HG02852 (cell line): ENCODE measurements at regions not wholly inside any gene's neighbourhood (a gene's known extent, or its start where the extent isn't known, plus 50 kb on each side); places are given as distances from the start of the nearest gene placed in this dataset.
"Not testable (repeated sequence)": the region's sequence is repeated elsewhere in the genome, so short reads cannot be mapped to it uniquely, and the experiment has no call there.

Experiments used
- ATAC-seq: cut with Tn5 transposase; IDR thresholded peaks from one replicate; pipeline ENCODE4 v1.9.1; 2021; ENCODE audit warnings: mild to moderate bottlenecking, moderate library complexity; ENCODE audit not compliant: unreplicated experiment

DNA sequence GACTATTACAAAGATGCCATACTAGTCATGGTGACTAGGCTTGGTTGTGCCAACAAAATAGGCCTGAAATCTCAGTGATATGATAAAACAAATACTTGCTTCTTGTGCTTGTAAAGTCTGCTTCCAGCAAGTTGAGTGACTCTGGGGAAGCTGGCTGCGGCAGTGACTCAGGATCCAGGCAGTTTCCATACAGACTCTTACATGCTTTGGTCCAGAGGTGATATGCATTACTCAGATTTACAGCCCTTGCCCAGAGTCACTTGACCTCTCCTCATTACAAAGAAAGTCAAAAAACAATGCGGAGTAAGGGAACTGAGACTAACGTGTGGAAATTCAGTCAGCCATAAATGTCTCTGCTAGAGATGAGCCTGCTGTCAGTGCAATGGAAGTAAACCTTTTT lies 387.5 kb downstream of the KCNA4 start:
- ATAC-seq = no peak

DNA sequence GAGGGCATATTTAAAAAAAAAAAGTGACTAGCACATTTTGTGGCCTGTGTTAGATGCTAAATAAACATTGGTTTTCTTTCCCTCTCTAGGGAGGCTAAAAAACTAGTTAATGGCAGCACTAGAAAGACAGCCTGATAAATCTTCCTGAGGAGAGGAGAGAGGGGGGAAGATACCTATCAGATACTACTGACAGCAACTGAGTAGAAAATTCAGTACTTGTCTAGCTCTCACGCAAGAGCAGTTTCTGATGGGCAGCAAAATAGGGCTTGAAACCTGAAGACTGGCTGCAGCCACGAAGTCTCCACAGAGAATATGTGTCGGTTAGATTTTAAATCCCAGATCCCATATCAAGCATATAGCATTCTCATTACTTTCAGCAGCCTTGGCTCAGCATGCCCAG lies 388.2 kb downstream of the KCNA4 start:
- no peak for ATAC-seq

DNA sequence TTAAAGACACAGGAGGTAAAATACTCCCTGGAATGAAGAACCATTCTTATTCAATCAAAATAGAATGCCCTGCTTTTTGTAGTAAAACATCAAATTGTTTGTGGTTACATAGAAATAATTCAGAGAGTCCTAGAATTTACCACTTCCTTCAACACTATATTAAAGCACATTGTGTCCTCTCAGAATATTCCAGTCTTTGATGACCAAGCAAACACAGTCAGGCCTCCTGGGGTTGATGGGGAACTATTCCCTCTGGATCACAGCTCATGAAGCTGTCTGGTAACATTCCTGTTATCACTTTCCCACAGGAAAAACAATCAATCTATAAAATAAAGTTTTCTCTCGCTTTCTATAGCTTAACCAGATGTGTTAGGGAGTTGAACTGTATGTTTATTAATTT lies 389.3 kb downstream of the KCNA4 start:
- ATAC-seq = no peak

DNA sequence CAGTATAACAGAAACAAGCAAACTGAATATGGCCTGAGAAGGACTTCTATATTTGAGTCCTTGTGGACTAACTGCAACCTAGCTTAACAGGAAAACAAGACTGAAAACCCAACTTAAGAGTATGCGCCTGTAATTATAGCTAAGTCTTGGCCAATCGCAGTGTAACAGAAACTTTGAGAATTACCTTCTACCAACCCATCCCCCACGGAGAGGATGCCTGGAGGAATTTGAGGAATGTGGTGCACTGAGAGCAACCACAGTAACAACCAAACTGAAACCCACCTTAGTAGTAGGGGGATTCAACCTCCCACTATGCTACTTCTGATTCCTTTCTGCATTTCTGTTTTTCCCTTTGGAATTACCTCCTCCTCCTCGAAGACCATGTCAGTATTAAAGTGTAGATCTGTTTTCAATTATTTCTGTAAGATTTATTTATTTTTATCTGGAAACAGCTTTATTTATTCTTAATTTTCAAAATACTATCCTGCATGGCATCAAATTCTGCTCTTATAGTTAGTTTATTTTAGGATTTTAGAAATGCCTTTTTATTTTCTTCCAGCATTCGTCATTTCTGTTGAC lies 393.6 kb downstream of the KCNA4 start:
- ATAC-seq = no peak

DNA sequence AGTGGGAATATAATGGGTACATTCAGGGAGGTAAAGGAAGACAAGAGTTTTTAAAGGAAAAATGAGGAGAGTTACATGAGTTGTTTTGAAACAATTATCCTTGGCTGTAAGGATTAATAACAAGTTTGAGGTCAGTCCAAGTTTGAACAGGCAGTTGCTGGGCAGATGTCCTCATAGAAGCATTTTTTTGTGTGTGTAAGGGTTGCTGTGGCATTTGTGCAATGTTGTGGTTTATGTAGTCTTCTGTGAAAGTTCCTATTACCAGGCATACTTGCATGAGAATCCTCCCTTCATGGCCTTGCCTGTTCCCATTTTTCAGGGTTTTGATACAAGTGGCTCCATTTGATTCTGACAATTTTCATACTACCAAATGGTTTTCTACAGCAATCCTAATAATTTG lies 400.2 kb downstream of the KCNA4 start:
- ATAC-seq = no peak

DNA sequence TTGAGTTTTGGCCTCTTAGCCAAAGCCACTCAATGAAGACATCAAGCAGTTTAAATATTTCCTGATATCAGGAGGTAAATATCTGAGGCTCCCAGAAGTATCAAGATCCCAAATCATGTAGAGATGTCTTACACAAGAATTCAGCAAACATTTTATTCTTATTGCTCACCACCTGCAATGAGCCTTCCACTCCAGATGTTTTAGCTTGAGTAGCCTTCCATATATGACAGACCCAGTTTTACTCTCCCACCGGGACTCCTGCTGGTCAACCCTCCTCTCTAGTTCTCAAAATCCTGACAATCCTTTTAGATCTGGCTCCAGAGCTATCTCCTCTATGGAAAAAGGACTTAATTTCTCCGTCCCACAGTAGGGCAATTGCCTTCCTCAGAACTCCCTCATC lies 404.4 kb downstream of the KCNA4 start:
- no peak for ATAC-seq

DNA sequence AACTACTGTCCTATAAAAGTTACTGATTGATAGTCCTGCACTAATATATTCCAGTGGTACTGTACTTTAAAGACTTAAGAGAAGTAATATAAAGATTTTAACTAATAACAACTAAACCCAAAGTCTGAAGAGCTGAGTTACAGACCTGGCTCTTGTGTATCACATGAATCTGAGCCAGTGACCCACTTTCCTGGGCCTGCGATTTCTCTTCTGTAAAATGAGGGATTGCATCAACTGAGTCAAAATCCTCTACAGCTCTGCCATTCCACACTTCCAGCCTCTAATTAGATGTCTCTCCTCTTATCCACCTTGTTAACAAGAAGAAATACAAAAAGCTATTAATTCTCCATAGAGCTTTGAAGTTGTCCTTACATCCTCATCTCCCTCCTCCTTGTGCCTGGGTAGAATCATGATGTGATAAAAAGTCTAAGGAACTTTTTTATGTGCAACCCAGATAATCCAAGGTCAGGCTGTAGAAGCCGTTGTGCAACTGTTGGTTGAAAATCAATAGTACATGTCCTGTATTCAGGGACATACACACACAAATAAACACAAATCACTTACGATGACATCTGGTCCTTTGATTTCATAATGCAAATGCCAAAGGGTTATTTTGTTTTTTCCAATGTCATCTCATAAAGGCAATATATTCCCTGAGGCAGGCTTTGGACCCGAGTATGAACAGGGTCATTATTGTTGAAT lies 410.3 kb downstream of the KCNA4 start:
- no peak for ATAC-seq

DNA sequence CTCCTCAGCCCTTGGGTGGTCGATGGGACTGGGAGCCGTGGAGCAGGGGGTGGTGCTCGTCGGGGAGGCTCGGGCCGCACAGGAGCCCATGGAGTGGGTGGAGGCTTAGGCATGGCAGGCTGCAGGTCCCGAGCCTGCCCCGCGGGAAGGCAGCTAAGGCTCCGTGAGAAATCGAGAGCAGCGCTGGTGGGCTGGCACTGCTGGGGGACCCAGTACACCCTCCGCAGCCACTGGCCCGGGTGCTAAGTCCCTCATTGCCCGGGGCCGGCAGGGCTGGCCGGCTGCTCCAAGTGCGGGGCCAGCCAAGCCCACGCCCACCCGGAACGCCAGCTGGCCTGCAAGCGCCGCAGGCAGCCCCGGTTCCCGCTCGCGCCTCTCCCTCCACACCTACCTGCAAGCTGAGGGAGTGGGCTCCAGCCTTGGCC lies 416.7 kb downstream of the KCNA4 start:
- ATAC-seq = not testable (repeated sequence)

DNA sequence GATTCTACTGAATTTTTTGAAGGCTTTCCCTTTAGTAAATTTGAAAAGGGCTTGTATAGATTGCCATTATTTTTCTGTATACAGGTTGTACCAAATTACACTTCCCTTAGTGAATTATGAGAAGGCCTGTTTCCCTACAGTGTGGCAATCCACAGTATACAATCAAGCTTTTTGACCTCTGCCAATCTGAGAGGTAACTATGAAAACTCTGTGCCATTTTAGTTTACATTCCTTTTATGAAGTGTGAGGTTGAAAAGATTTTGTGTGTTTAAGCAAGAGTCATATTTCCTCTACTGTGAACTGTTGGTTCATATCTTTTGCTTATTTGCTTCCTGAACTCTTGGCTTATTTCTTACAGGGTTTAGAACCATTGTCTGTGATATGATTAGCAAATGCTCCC lies 432.5 kb downstream of the KCNA4 start:
- no peak for ATAC-seq

DNA sequence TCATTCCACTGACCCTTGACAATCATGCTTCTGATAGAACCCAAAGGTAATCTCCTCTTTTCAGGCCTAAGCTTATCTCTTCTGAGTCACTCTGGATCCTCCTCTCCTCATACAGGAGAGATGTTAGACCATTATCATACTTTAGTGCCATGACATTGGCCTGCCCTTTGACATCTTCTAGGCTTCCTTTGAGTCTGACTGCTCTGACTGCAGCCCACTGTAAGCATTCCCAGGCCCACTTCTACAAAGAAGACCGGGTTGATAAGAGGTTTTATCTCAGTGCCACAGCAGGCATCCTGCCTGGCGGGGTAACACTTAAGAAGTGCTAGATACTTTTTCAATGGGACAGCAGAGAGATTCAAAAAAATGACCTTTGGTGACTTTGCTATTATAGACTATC lies 438.0 kb downstream of the KCNA4 start:
- ATAC-seq = no peak

DNA sequence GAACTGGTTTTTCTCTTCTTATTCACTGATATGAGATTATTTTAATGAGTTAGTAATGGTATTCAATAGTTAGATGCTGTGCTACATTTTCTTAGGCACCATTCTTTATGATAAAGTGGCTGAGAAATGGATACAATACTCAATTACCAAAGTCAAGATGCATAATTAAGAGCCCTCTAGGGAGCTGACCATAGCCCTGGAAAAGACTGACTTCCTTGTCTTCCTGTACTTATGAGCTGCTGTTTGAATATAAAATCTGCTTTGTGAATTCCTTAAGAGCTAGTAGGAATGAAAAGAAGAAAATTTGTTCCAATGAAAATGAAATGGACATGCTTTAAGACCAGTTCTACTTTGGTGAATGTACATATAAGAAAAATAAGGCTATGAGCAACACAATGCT lies 452.3 kb downstream of the KCNA4 start:
- no peak for ATAC-seq

DNA sequence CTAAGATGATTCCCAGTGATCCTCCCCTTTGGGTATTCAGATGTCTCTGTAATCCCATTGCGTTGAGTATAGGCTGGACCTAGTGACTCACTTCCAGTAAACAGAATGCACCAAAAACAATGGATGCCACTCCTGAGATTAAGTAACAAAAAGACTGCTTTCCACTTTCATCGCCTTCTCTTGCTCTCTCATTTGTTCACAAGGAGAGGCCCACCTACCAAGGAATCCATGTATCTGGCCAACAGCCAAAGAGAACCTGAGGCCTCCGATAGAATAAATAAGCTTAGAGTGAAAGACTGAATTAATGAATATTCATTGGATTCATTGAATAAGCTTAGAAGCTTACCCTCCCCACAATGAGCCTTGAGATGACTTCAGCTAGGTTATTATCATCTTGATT lies 454.6 kb downstream of the KCNA4 start:
- ATAC-seq = no peak

DNA sequence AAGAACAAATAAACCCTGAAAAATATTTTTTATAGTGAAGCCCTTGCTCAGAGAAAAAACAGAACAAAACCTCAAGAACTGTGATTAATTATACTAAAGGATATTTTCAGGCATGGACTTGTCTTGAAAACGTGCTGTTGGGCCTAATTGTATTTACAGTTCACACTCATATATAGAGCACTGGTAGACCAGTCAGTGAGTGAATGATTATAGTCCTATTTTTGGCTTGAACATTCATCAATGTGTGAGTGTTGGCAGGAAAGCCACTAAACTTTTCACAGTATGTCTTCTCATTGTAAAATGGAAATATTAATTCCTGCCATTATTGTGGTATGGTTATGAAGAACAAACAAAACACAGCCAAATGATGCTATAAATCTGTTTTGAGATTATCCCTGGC lies 462.8 kb downstream of the KCNA4 start:
- ATAC-seq = no peak

DNA sequence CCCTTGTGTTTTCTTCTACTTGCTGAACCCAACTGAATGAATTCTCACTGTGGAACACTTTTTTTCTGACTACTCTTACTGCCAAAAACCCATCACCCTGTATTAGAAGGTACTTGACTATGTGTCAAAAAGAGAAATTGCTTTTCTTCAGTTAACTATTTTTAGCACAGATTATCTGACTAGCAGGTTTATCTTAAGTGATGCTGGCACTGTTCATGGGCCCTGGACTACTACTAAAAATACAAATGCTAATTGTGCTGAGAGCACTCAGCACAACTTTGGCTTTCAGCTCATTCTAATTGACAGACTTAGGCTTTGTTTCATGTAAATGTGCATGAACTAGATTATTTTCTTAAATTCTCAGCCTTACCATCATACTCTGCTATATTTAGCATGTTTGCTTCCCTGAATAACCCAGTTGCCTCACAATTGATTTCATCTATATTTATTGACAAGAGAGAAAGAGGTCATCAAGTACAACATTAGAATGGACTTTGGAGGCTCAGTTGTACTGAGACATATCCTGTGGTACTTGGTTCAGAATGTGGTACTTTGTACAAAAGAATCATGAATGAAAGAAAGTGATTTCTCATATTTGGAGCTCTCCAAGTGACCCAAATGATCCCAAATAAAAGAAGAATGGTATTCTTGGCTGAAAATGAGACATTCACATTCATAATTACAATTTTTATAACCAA lies 478.3 kb downstream of the KCNA4 start:
- ATAC-seq = no peak

DNA sequence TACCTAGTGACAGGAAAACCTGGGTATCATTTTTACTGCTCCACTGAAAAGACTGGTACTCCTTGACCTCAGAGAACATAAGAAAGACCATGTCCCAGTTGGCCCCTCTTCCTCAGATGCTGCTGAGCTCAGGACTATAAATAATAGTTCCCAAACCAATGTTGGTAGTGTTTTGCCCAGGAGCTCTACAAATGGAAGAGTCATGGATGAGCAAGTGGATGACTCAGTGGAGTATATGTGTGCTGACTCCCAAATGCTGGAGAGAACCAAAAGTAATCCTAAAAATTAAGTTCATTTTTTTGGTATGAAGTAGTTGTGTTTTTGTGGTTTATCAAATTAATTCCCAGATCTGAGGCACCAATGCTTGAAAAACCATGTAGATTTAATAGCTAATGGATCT lies 482.0 kb downstream of the KCNA4 start:
- no peak for ATAC-seq

DNA sequence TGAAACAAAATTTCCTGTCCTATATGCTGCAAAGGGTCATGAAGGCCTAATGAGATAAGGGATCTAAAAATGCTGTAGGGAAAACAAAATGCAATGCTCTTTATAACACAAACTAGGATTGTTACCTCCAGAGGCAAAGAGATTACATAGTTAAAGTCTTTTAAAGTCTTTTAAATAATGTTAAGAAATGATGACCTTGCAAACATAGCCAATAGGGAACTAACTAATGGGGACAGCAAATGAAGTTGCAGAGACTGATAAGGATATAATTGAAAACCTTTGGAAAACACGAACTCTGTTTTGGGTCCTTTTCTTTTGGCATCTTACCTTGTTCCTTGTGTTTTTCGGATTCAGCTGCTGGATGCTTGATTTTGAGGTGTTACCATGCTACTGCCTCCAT lies 485.9 kb downstream of the KCNA4 start:
- ATAC-seq = no peak

DNA sequence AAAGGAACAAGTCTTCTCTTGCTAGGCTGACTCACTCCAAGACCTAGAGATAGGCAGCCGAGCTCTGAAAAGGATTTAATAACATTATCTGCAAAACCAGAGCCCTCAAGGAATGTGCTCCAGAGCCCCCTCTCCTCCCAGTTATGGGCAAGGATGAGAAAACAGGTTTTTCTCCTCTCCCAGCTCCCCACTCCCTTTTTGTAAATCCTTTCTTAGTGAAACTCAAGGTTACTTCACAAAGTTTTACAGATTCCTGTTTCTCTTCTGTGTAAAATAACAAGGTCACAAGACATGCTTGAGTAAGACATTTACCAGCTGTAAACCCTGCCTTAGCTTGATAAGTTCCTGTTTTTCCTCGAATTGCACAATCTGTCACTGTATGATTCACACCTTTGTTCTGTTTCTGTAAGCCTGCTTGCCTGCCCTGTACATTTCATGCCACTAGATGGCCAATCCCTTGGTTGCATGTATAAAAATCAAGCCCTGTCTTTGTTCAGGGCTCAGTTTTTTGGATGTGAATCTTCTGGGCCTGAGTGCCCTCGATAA lies 489.4 kb downstream of the KCNA4 start:
- ATAC-seq = peak; percentile 61

DNA sequence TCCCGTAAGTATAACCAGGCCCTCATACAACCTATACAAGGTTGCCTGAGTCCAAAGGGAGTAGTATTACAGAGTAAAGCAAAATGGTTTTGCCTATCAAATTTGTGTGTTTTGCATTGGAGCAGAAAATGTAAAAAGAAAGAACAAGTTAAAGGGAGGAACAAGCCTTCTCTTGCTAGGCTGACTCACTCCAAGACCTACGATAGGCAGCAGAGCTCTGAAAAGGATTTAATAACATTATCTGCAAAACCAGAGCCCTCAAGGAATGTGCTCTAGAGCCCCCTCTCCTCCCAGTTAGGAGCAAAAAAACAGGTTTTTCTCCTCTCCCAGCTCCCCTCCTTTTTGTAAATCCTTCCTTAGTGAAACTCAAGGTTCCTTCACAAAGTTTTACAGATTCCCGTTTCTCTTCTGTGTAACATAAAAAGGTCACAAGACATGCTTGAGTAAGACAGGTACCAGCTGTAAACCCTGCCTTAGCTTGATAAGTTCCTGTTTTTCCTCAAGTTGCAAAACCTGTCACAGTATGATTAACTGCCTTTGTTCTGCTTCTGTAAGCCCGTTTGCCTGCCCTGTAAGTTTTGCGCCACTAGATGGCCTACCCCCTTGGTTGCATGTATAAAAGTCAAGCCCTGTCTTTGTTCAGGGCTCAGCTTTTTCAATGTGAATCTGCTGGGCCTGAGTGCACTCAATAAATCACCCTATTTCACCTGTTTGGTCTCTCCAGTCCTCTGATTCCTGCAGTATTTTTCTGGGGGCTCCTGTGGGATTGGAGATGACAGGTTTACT lies 498.2 kb downstream of the KCNA4 start:
- ATAC-seq = peak; percentile 61

DNA sequence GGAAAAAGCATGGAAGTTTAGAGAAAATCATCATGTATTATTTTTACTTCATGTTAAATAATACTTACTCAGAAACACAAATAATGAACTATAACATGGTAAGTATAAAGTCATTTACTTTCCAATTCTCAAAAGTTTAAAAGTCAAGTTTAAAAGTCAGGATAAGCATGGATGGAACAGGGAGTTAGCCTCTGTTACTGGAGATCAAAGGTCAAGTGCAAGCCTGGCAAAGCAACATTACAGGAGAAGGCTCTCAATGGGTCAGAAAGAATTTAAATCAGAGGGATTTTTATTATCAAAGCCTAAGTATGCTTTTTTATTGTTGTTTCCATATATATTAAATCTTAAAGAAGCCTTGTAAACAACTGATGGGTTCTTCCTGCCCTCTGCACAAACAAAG lies 505.4 kb downstream of the KCNA4 start:
- no peak for ATAC-seq

DNA sequence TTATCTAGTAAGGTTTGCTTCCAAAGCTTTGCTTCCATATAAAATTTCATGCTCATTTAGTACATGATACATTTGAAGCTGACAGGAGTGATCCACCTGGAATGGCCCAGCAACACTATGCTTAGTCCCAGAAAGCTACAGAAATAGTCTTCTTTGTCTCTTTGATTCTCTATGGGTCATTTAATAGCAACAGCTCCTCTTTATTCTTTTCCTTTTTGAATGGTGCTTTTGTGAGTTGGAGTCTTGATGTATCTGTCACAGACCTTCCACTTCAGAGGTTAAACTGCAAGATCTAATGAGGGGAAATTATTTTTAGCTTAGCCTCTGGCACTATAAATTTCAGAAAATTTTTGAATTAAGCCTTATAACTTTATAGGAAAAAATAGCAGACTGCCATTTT lies 509.5 kb downstream of the KCNA4 start:
- ATAC-seq = no peak

DNA sequence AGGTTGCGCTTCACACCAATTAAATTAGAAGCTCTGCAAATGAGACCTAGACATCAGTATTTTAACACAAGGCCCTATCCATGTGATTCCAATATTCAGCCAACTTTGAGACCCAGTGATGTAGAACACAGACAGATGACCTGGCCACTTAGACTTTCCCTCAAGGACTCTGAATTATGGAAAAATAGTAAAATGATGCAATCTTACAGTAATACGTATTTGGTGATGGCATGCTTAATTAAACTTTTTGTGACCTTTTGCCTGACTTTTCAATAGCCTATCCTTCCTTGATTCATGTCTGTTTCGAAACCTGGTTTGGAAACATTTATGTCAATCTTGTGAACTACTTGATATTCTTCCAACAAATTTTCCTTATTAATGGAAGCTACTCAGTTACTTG lies 521.2 kb downstream of the KCNA4 start:
- ATAC-seq = no peak
